H9 (cell line): ENCODE measurements at regions not wholly inside any gene's neighbourhood (a gene's known extent, or its start where the extent isn't known, plus 50 kb on each side); places are given as distances from the start of the nearest gene placed in this dataset.

Experiments used
- DNase-seq: peaks from one replicate; pipeline ENCODE4 v3.0.0-alpha.2; 2017
- H2AFZ ChIP-seq: one replicate; pipeline ENCODE4 v1.6.1; 2013; ENCODE audit warnings: mild to moderate bottlenecking, low read length, control low read depth, moderate library complexity
- H2AK5ac ChIP-seq: 2 replicates; pipeline ENCODE4 v1.6.1; 2013; ENCODE audit warnings: low read length, control low read depth, mixed read lengths; ENCODE audit not compliant: insufficient read length
- H2BK120ac ChIP-seq: one replicate; pipeline ENCODE4 v1.6.1; 2013; ENCODE audit warnings: low read depth, mild to moderate bottlenecking, low read length, control low read depth, inconsistent platforms; ENCODE audit not compliant: poor library complexity, severe bottlenecking
- H2BK12ac ChIP-seq: 2 replicates; pipeline ENCODE4 v1.6.1; 2013; ENCODE audit warnings: low read length, control low read depth, mixed read lengths, low read depth; ENCODE audit not compliant: insufficient read length
- H2BK15ac ChIP-seq: 2 replicates; pipeline ENCODE4 v1.6.1; 2013; ENCODE audit warnings: low read depth, low read length, control low read depth
- H2BK20ac ChIP-seq: one replicate; pipeline ENCODE4 v1.6.1; 2013; ENCODE audit warnings: low read depth, mild to moderate bottlenecking, low read length, control low read depth, inconsistent platforms; ENCODE audit not compliant: poor library complexity, severe bottlenecking
- H2BK5ac ChIP-seq: 2 replicates; pipeline ENCODE4 v1.6.1; 2013; ENCODE audit warnings: low read length, control low read depth, mixed read lengths; ENCODE audit not compliant: insufficient read length
- H3K14ac ChIP-seq: 2 replicates; pipeline ENCODE4 v1.6.1; 2013; ENCODE audit warnings: low read length, control low read depth; ENCODE audit not compliant: insufficient read depth
- H3K18ac ChIP-seq: 2 replicates; pipeline ENCODE4 v1.6.1; 2013; ENCODE audit warnings: low read depth, mild to moderate bottlenecking, mixed read lengths, low read length, control low read depth; ENCODE audit not compliant: insufficient read length
- H3K23ac ChIP-seq: 2 replicates; pipeline ENCODE4 v1.6.1; 2013; ENCODE audit warnings: low read length, control low read depth, mixed read lengths, low read depth; ENCODE audit not compliant: insufficient read length
- H3K23me2 ChIP-seq: 2 replicates; pipeline ENCODE4 v1.6.1; 2013; ENCODE audit warnings: low read depth, mild to moderate bottlenecking, mixed read lengths, low read length, control low read depth; ENCODE audit not compliant: insufficient read length, poor library complexity, severe bottlenecking
- H3K27ac ChIP-seq: 2 replicates; pipeline ENCODE4 v1.5.1; 2013; ENCODE audit warnings: low read length, control low read depth, mixed read lengths, low read depth; ENCODE audit not compliant: insufficient read length
- H3K27me3 ChIP-seq: 2 replicates; pipeline ENCODE4 v1.6.1; 2013; ENCODE audit warnings: low read length, control low read depth, inconsistent platforms; ENCODE audit not compliant: insufficient read depth
- H3K4ac ChIP-seq: 2 replicates; pipeline ENCODE4 v1.6.1; 2013; ENCODE audit warnings: low read depth, mild to moderate bottlenecking, control low read depth, inconsistent platforms, low read length, moderate library complexity
- H3K4me1 ChIP-seq: 2 replicates; pipeline ENCODE4 v1.6.1; 2013; ENCODE audit warnings: low read length, control low read depth, inconsistent platforms; ENCODE audit not compliant: insufficient read depth
- H3K4me2 ChIP-seq: 2 replicates; pipeline ENCODE4 v1.6.1; 2013; ENCODE audit warnings: low read length, control low read depth, mixed read lengths; ENCODE audit not compliant: insufficient read length, insufficient read depth
- H3K56ac ChIP-seq: 2 replicates; pipeline ENCODE4 v1.6.1; 2013; ENCODE audit warnings: low read depth, mild to moderate bottlenecking, mixed read lengths, low read length, control low read depth; ENCODE audit not compliant: insufficient read length
- H3K79me1 ChIP-seq: 2 replicates; pipeline ENCODE4 v1.6.1; 2013; ENCODE audit warnings: low read depth, mild to moderate bottlenecking, moderate library complexity, low read length, control low read depth, inconsistent platforms; ENCODE audit not compliant: insufficient read depth, poor library complexity, severe bottlenecking
- H3K79me2 ChIP-seq: 2 replicates; pipeline ENCODE4 v1.6.1; 2013; ENCODE audit warnings: low read length, control low read depth, inconsistent platforms; ENCODE audit not compliant: insufficient read depth
- H3K9ac ChIP-seq: 2 replicates; pipeline ENCODE4 v1.6.1; 2013; ENCODE audit warnings: low read length, control low read depth, mixed read lengths; ENCODE audit not compliant: insufficient read length; ENCODE audit errors: extremely low read depth
- H3K9me3 ChIP-seq: one replicate; pipeline ENCODE4 v1.6.1; 2013; ENCODE audit warnings: low read depth, low read length, inconsistent platforms; ENCODE audit not compliant: control insufficient read depth
- H3T11ph ChIP-seq: one replicate; pipeline ENCODE4 v1.6.1; 2013; ENCODE audit warnings: mild to moderate bottlenecking, low read length, control low read depth, inconsistent platforms
- H4K20me1 ChIP-seq: one replicate; pipeline ENCODE4 v1.6.1; 2013; ENCODE audit not compliant: control insufficient read depth, insufficient read length, insufficient read depth
- H4K5ac ChIP-seq: 2 replicates; pipeline ENCODE4 v1.6.1; 2013; ENCODE audit warnings: low read depth, mild to moderate bottlenecking, mixed read lengths, low read length, control low read depth; ENCODE audit not compliant: insufficient read length
- H4K8ac ChIP-seq: replicated peaks from 2 replicates; pipeline ENCODE4 v1.6.1; 2013; ENCODE audit warnings: low read length, control low read depth, mixed read lengths, low read depth; ENCODE audit not compliant: insufficient read length
- H4K91ac ChIP-seq: 2 replicates; pipeline ENCODE4 v1.6.1; 2013; ENCODE audit warnings: low read depth, mild to moderate bottlenecking, moderate library complexity, mixed read lengths, low read length, control low read depth; ENCODE audit not compliant: insufficient read length
- H3K27ac Mint-ChIP-seq, 3 experiments: 2 replicates in 2 of 3; 3 replicates in 1 of 3; pipeline ENCODE4 v1.8.0; 2020 to 2021; ENCODE audit warnings: mixed read lengths in 3 of 3, mild to moderate bottlenecking in 1 of 3, moderate library complexity in 1 of 3
- H3K27me3 Mint-ChIP-seq: 2 replicates; pipeline ENCODE4 v1.8.0; 2021; ENCODE audit warnings: low read depth, mild to moderate bottlenecking, moderate library complexity, mixed read lengths
- H3K36me3 Mint-ChIP-seq, 3 experiments: 2 replicates in 2 of 3; 3 replicates in 1 of 3; pipeline ENCODE4 v1.8.0; 2020 to 2021; ENCODE audit warnings: low read depth in 3 of 3, mixed read lengths in 3 of 3; ENCODE audit not compliant: insufficient read depth in 1 of 3
- H3K4me1 Mint-ChIP-seq, 2 experiments: 2 replicates each; pipeline ENCODE4 v1.8.0; 2020; ENCODE audit warnings: mixed read lengths in 2 of 2
- H3K4me3 Mint-ChIP-seq, 2 experiments: 2 replicates in 1 of 2; 3 replicates in 1 of 2; pipeline ENCODE4 v1.8.0; 2020 to 2021; ENCODE audit warnings: mild to moderate bottlenecking in 2 of 2, mixed read lengths in 2 of 2, moderate library complexity in 1 of 2
- H3K9me3 Mint-ChIP-seq, 2 experiments: 2 replicates in 1 of 2; 3 replicates in 1 of 2; pipeline ENCODE4 v1.8.0; 2020; ENCODE audit warnings: mild to moderate bottlenecking in 2 of 2, mixed read lengths in 2 of 2, moderate library complexity in 1 of 2
- WGBS: extraction: QIAGEN DNeasy Blood & Tissue Kit; methylation state at CpG from one replicate; pipeline ENCODE4 v1.1.7; 2013; ENCODE audit warnings: missing lambda C conversion rate, low lambda C conversion rate, mixed read lengths; ENCODE audit not compliant: insufficient read length; ENCODE audit errors: extremely low coverage; 5-methylcytosine and 5-hydroxymethylcytosine counted together
- TF ChIP-seq, protein P1 (sequence below): fragments of 200-600 bp; sonication (generic); conservative IDR thresholded peaks from 3 replicates; pipeline ENCODE4 v1.8.0; 2021; ENCODE audit warnings: antibody characterized with exemption, mild to moderate bottlenecking

DNA sequence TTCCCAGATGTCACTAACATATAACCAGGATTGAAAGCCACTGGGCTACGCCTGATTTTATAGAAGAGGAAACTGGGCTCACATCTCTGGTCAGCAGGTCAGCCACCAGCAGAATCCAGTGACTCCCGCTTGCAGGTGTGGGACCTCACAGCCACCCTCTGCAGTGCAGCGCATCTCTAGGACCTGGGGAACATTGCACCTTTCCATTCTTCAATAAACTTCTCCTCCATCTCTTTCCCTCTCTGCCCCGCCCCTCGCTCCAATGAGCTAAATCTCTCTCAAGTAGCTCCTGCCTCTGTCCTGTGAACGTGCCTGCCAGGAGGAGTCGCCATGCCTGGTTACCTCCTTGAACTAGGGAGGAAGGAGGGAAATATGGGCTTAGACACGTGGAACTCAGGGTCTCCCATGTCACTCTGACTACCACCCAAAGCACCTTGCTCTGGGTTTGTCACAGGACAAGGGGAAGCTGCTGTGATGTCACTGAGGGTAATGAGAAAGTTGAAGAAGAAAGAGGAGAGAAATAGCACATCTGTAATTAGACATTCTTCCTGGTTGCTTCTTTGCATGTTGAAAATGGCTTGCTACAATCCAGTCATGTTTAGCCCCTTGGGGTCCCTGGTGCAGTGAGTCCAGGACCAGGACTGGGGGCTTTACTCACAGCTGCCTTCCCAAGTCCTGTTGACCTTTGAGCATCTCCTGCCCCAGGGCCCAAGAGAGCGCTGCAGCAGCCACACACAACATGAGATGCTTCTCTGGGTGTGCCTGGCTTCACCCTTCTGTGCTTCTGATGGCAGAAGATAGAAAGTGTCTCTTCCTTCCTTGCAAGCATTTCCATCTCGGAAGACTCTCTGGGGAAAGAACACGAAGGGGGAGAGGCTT is 469.4 kb downstream of the PREX1 start:
- H4K5ac ChIP-seq, result no peak overlapping the region
- H4K8ac ChIP-seq, result no peak overlapping the region
- no peaks in the 10 kb centered on the region; the same call in 1 of the 2 replicates for H3K4me1 ChIP-seq
- H3K23ac ChIP-seq, result no peak overlapping the region
- TF ChIP-seq, protein P1, sequence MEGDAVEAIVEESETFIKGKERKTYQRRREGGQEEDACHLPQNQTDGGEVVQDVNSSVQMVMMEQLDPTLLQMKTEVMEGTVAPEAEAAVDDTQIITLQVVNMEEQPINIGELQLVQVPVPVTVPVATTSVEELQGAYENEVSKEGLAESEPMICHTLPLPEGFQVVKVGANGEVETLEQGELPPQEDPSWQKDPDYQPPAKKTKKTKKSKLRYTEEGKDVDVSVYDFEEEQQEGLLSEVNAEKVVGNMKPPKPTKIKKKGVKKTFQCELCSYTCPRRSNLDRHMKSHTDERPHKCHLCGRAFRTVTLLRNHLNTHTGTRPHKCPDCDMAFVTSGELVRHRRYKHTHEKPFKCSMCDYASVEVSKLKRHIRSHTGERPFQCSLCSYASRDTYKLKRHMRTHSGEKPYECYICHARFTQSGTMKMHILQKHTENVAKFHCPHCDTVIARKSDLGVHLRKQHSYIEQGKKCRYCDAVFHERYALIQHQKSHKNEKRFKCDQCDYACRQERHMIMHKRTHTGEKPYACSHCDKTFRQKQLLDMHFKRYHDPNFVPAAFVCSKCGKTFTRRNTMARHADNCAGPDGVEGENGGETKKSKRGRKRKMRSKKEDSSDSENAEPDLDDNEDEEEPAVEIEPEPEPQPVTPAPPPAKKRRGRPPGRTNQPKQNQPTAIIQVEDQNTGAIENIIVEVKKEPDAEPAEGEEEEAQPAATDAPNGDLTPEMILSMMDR, result no peak
- no peak overlapping the region for H2AK5ac ChIP-seq
- H3K9me3 ChIP-seq, result no peaks in the 10 kb centered on the region
- no peak overlapping the region for H3T11ph ChIP-seq
- H2BK12ac ChIP-seq, result no peak overlapping the region
- H3K9ac ChIP-seq, result no peak overlapping the region
- H2AFZ ChIP-seq, result no peak overlapping the region
- no peak overlapping the region for H2BK120ac ChIP-seq
- no peak for DNase-seq
- no peak overlapping the region for H3K27ac Mint-ChIP-seq
- no peaks in the 10 kb centered on the region for H4K20me1 ChIP-seq
- no peak overlapping the region for H4K91ac ChIP-seq
- H3K27ac ChIP-seq, result no peak overlapping the region
- H3K23me2 ChIP-seq, result no peaks in the 10 kb centered on the region
- no peak overlapping the region for H3K14ac ChIP-seq
- WGBS, result no CpG with 5 or more reads among the region's 11 CpGs
- H3K27me3 ChIP-seq, result no peaks in the 10 kb centered on the region
- no peaks in the 10 kb centered on the region for H3K79me1 ChIP-seq
- no peak overlapping the region for H3K4me3 Mint-ChIP-seq
- peaks cover 8% of the 10 kb centered on the region in 2 experiments; a peak in 4 of 5 replicates for H3K9me3 Mint-ChIP-seq
- H3K4ac ChIP-seq, result no peak overlapping the region
- H3K27me3 Mint-ChIP-seq, result no peaks in the 10 kb centered on the region; the same call in 1 of the 2 replicates
- no peak overlapping the region for H2BK15ac ChIP-seq
- peaks cover 0 to 3% (median 2%) of the 10 kb centered on the region in 3 experiments; a peak in 5 of 7 replicates for H3K36me3 Mint-ChIP-seq
- no peak overlapping the region for H2BK5ac ChIP-seq
- H3K56ac ChIP-seq, result no peak overlapping the region
- H3K4me2 ChIP-seq, result no peak overlapping the region
- peaks cover 16 to 25% of the 10 kb centered on the region in 2 experiments for H3K4me1 Mint-ChIP-seq
- no peaks in the 10 kb centered on the region for H3K79me2 ChIP-seq
- H3K18ac ChIP-seq, result no peak overlapping the region
- H2BK20ac ChIP-seq, result no peak overlapping the region
